Stimulated activated CD4-positive, alpha-beta T cell treated with anti-CD3 and anti-CD28 coated beads, Interleukin-15, amount 100 ng/mL, for 48 hours (primary cell): ENCODE measurements at regions not wholly inside any gene's neighbourhood (a gene's known extent, or its start where the extent isn't known, plus 50 kb on each side); places are given as distances from the start of the nearest gene placed in this dataset.
"Not testable (repeated sequence)": the region's sequence is repeated elsewhere in the genome, so short reads cannot be mapped to it uniquely, and the experiment has no call there.

Experiments used
- DNase-seq, 2 donors: peaks; one replicate each; pipeline ENCODE4 v3.0.0-alpha.2; 2020; ENCODE audit warnings: low read depth in 2 of 2

DNA sequence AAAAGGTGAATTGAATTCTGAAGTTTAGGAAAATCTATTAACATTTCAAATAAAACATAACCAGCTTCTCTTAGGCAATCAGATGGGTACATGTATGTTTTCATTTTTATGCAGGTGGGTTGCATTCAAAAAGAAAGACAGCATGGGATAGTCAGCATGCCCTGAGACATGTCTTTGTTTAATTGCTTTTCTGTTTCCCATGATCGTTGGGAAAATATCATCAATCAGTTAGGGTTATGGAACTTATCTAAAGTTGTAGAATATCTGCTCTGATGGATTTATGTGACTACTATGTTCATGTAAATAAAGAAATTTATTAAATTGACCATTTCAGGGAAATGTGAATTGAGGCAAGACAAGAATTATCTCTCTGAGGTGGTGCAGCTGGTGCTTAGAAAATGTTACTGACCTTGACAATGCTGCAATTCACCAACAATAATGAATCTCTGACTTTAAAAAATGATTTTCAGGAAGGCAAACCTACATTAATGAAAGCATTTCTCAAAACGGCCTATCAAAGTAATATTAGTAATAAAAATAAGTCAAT is 112.7 kb downstream of the RFPL4B start:
- no peak for DNase-seq

GRCh38 chr6:112464901-112465665 is 118.0 kb downstream of the RFPL4B start:
- no peak for DNase-seq

GRCh38 chr6:112466373-112467151 is 119.4 kb downstream of the RFPL4B start:
- DNase-seq, result no peak

DNA sequence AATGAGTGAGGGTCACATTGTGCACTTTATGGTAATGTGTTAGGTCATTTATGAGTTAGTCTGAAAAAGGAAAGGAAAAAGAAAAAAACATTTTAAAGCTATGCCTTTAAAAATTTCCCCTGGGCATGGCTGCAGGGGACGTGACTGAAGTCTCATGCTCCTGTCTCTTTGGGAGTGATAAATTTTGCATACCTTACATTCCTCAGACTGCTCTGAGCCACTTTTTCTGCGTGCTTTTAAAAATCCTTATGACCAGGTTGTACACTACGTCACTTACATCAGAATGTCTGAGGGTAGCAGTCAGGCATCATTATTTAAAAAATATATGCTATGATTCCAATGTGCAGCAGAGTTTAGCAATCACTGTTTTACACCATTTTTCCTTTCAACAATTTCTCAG is 121.2 kb downstream of the RFPL4B start:
- no peak for DNase-seq

DNA sequence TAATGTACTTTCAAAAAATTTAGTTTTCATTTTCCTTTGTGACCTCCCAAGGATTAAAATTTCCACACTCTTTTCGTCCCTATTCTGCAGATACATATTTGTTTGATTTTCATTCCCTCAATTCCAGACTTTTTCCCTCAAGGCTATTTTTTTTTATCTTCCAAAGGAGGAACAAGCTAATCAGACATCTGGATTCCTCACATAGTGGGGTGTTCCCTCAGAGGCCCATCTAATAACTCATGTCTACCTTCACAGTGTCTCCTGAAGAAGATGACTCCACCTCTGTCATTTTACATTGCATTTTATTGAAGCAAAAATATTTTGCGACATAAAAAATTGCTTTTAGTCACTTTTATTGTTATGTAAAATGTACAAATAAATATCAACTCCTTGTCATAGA is 122.2 kb downstream of the RFPL4B start:
- DNase-seq, result no peak

- no peak for DNase-seq
Measured at GRCh38 chr6:112470376-112470775, 123.2 kb downstream of the RFPL4B start.

- no peak for DNase-seq
Measured at GRCh38 chr6:112470950-112471349, 123.8 kb downstream of the RFPL4B start.

DNA sequence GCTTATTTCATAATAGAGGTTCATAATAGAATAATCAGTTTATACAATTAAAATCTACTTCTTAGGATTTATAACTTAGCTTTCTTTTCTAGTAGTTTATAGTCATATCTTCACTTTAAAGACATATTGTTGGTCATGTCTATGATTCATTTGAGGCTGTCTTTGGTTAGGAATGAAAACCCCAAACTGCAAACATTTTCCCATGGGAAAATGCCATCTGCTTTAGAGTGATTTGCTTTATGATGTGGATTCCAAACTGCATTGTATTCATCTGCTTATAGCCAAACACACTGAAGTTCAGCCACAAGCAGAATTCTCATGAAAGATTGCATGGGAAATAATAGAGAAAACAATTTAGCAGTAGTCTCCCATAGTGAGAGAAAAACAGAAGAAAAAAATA is 128.0 kb downstream of the RFPL4B start:
- DNase-seq, result no peak

- no peak for DNase-seq
Measured at GRCh38 chr6:112477125-112477524, 130.0 kb downstream of the RFPL4B start.

DNA sequence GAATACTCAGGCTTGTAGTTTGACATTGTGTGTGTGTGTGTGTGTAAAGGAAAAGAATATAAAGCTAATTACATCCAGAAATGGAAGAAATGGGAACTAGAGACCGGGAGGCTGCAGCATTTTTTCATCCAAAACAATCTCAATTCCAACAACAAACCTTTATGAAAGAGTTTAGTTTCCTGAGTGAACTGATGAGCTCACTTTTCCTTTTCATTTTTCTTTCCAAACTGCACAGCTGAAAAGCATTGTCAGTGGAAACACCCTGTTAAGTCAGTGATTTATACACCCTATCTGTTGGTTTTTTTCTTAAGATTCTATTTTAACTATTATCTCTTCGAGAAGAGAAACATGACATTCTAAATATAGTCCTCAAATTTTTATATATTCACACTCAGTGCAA is 130.9 kb downstream of the RFPL4B start:
- DNase-seq, result no peak

DNA sequence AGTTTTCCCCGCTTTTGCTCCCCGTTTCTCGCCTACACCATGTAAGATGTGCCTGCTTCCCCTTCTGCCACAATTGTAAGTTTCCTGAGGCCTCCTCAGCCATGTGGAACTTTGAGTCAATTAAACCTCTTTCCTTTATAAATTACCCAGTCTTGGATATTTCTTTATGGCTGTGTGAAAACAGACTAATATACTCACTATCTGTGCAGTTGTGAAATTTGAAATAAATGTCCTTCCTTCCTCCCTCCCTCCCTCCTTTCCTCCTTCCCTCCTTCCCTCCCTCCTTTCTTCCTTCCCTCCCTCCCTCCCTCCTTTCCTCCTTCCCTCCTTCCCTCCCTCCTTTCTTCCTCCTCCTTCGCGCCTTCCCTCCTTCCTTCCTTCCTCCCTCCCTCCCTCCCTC is 132.8 kb downstream of the RFPL4B start:
- not testable (repeated sequence) for DNase-seq

DNA sequence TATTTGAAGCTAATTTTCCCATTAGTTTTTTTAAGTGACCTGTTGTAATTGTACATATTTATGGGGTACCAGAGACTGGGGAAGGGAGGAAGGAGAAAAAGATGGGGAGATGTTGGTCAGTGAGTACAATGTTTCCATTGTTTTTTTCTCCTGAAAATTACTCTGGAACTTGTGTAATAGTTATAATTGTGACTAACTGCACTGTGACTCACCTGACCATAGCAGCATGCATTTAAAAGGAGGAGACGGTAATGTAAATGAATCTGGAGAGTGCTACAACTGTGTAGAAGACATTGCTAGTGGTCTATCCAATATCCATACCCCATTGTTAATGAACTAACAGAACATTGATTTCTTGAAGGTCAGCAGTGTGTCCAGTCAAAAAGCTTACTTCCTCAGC is 133.4 kb downstream of the RFPL4B start:
- DNase-seq, result no peak

DNA sequence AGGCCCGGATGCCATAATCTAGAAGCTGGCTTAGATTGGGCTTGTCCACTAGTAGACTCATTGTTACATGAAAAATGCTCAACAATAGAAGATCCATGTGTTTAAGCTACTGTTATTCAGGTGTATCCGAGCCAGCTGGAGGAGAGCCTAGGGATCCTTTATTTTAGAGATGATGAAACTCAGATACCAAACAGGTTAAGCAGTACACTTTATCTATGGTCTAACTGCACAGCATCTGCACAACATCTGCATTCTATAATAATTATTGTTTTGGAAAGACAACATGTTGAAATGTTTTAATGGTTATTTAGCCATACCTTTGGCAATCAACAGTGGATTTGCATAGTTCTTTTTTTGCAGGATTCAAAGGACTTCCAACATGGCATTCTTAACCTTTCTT is 134.1 kb downstream of the RFPL4B start:
- no peak for DNase-seq

DNA sequence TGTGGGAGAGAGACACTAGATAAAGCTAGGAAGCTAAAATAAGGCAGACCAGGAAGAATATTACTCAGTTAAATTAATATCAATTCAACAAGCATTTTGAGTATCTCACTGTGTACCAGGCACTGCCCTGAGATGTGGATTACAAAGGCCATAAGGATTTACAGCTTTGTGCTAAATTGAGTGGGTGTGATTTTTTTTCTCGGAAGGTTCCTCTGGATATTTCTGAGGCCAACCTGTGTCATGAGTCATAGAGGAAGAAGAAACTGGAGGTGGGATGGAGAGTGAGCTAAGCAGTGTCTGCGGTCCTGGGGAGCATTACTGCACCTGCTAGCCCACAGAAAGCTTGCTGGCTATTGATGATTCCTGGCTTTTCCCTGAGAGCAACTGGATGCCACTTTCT is 135.2 kb downstream of the RFPL4B start:
- no peak for DNase-seq

- DNase-seq, result no peak
Measured at GRCh38 chr6:112485120-112485826, 138.1 kb downstream of the RFPL4B start.

- no peak for DNase-seq
Measured at GRCh38 chr6:112485827-112486212, 138.7 kb downstream of the RFPL4B start.

DNA sequence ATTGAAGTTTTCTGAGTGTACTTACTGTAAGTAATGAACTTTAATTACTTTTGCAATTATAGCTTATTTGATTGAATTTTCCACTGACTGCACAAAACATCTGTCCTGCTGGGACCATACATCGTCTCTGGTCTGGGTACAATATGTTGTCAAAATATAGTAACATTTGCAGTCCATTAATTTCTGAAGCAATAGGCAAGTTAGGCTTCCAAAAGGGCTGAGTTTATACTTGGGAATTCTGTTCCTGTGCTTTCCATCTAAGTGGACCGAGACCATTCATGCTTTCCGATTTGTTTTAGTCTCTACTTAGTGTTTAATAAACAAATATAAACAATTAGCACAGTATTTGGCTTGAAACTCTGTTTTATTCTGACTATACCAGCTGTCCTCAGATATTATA is 139.3 kb downstream of the RFPL4B start:
- DNase-seq, result no peak

DNA sequence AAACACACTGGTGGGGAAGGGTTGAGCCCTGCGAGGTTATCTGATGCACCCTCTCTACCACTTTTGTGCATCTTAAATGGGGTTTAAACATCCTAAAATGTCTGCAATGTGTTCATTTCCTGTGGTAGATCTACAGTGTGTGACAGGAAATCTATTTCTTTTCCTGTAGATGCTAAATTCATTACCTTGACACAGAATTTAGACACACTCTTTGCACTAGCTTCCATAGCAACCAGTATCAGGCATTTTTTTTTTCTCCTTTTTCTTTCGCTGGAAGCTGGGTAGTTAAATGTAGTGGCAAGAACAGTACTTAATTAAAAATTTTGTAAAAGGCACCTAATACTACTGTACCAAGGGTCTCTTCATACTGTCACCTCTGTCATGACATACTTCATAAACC is 141.1 kb downstream of the RFPL4B start:
- DNase-seq, result no peak

DNA sequence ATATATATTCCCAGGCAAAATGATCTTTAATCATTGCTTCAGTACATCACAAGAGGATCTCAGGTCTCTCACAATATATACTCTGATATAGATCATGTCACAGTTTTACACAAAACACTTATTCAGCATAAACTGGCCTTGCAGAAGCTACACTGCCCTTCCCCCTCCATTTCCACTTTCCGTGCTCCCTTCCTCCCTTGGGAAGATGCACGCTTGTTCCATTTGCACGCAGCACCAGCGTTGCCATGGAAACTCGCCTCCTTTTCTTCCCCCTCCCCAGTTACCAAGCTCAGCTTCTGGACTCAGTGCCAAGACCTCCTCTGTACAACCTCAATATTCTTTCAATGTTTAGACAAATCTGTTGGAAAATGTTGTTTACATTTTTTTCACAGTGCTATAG is 154.6 kb downstream of the RFPL4B start:
- no peak for DNase-seq

- no peak for DNase-seq
Measured at GRCh38 chr6:112502351-112503090, 155.4 kb downstream of the RFPL4B start.

DNA sequence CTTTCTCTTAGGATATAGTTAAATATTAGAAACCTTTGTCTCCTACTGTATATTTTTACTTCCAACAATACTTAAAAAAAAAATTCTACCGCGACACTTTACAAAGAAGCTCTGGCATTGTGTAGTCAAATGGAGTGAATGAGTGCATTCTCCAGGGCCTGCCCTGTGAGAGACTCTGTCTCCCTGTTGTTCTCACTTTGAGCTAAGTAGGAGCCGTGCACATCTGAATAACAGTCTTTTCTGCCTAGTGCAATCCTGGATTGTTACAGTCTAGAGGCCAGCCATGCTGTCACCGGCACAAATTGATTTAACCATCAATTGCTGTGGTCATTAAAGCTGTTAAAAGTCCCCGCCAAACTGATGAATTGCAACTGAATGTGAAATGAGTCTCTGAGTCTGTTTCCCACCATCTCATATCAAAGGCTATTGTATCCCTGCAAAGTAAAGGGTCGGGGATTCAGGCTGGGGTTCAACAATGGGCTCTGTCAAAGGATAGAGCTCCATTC is 156.0 kb downstream of the RFPL4B start:
- no peak for DNase-seq

DNA sequence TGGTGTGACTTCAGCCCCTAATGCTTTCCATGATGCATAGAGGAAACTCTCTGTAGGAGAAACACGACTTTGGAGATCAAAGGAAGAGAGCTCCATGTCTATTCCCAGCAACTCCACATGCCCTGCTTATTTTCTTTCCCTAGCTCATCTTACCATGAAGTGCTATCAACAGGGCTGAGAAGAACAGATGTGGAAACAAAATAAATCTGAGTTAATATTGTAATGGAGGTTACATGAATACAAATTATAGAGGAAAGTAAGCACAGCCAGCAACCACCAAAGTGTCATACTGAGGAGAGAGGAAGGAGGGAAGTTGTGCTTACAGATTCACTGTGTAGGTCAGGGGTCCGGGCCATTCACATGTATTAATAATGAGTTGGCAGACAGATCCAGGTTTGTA is 157.5 kb downstream of the RFPL4B start:
- no peak for DNase-seq
